ENCODE measurements at regions not wholly inside any gene's neighbourhood (a gene's known extent, or its start where the extent isn't known, plus 50 kb on each side); places are given as distances from the start of the nearest gene placed in this dataset.

- TF ChIP-seq, protein P1, sequence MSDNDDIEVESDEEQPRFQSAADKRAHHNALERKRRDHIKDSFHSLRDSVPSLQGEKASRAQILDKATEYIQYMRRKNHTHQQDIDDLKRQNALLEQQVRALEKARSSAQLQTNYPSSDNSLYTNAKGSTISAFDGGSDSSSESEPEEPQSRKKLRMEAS (IDR thresholded peaks at IDR 0.05; ENCODE audit: low read depth, low read length) = no peak
- TF ChIP-seq POLR2AphosphoS2 (IDR thresholded peaks at IDR 0.05; ENCODE audit: low read depth, low read length) = no peak
- TF ChIP-seq MYC (IDR thresholded peaks at IDR 0.05; ENCODE audit: insufficient read depth, insufficient read length, insufficient replicate concordance, low read length, severe bottlenecking) = no peak
- TF ChIP-seq, protein P2, sequence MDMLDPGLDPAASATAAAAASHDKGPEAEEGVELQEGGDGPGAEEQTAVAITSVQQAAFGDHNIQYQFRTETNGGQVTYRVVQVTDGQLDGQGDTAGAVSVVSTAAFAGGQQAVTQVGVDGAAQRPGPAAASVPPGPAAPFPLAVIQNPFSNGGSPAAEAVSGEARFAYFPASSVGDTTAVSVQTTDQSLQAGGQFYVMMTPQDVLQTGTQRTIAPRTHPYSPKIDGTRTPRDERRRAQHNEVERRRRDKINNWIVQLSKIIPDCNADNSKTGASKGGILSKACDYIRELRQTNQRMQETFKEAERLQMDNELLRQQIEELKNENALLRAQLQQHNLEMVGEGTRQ (IDR thresholded peaks at IDR 0.05; ENCODE audit: borderline replicate concordance, low read depth, low read length) = no peak
- TF ChIP-seq, protein P3, sequence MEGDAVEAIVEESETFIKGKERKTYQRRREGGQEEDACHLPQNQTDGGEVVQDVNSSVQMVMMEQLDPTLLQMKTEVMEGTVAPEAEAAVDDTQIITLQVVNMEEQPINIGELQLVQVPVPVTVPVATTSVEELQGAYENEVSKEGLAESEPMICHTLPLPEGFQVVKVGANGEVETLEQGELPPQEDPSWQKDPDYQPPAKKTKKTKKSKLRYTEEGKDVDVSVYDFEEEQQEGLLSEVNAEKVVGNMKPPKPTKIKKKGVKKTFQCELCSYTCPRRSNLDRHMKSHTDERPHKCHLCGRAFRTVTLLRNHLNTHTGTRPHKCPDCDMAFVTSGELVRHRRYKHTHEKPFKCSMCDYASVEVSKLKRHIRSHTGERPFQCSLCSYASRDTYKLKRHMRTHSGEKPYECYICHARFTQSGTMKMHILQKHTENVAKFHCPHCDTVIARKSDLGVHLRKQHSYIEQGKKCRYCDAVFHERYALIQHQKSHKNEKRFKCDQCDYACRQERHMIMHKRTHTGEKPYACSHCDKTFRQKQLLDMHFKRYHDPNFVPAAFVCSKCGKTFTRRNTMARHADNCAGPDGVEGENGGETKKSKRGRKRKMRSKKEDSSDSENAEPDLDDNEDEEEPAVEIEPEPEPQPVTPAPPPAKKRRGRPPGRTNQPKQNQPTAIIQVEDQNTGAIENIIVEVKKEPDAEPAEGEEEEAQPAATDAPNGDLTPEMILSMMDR (IDR thresholded peaks at IDR 0.05 in 2 of 3, conservative IDR thresholded peaks at IDR 0.05 in 1 of 3; ENCODE audit: control insufficient read depth in 2 of 3, extremely low read depth in 1 of 3, insufficient read depth in 1 of 3, low read depth in 3 of 3, low read length in 3 of 3) = no peak
- TF ChIP-seq YY1 (IDR thresholded peaks at IDR 0.05; ENCODE audit: low read depth, low read length) = no peak
- no peak for TF ChIP-seq POLR2A (IDR thresholded peaks at IDR 0.05; ENCODE audit: low read depth, low read length)
- TF ChIP-seq SMC3 (IDR thresholded peaks at IDR 0.05; ENCODE audit: borderline replicate concordance, low read length) = no peak
- TF ChIP-seq SRF (IDR thresholded peaks at IDR 0.05; ENCODE audit: low read depth in 2 of 2, low read length in 2 of 2) = no peak
- TF ChIP-seq, protein P4, sequence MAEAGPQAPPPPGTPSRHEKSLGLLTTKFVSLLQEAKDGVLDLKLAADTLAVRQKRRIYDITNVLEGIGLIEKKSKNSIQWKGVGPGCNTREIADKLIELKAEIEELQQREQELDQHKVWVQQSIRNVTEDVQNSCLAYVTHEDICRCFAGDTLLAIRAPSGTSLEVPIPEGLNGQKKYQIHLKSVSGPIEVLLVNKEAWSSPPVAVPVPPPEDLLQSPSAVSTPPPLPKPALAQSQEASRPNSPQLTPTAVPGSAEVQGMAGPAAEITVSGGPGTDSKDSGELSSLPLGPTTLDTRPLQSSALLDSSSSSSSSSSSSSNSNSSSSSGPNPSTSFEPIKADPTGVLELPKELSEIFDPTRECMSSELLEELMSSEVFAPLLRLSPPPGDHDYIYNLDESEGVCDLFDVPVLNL (IDR thresholded peaks at IDR 0.05; ENCODE audit: low read depth, low read length) = no peak
These were observed 633.1 kb downstream of the MATN1 start for GRCh38 chr1:30090162-30090820.
